GM12878 (cell line): ENCODE measurements at regions not wholly inside any gene's neighbourhood (a gene's known extent, or its start where the extent isn't known, plus 50 kb on each side); places are given as distances from the start of the nearest gene placed in this dataset.

Experiments used
- ATAC-seq: fragments of 200-7000 bp; cut with Tn5 transposase; 3 replicates; pipeline ENCODE4 v1.9.1; 2020; ENCODE audit warnings: mild to moderate bottlenecking, moderate library complexity
- BruUV-seq: library from RNA; stranded (reverse); fragments of 400-500 nt; replicated peaks from 2 replicates; lab custom pipeline; 2021; lab: Mats Ljungman, UMichigan
- CTCF ChIA-PET: fragments of 300-600 bp; sonication (Branson Sonifier 250); formaldehyde crosslinking; extraction: SDS; loops from one replicate; lab custom pipeline; 2021; ENCODE audit warnings: inconsistent platforms; lab: Yijun Ruan, JAX
- POLR2A ChIA-PET: fragments of 350-600 bp; formaldehyde crosslinking; extraction: SDS; loops from one replicate; lab custom pipeline; 2021; ENCODE audit warnings: inconsistent platforms; lab: Charles Lee
- RAD21 ChIA-PET: fragments of 300-600 bp; sonication (Branson Sonifier 250); formaldehyde crosslinking; loops from one replicate; lab custom pipeline; 2023; ENCODE audit warnings: antibody characterized with exemption; ENCODE audit not compliant: unreplicated experiment; lab: Charles Lee
- SMC1A ChIA-PET: fragments of 300-600 bp; sonication (Branson Sonifier 250); formaldehyde crosslinking; loops from one replicate; lab custom pipeline; 2023; ENCODE audit not compliant: unreplicated experiment, uncharacterized antibody; lab: Charles Lee
- DNase-seq: peaks from one replicate; pipeline ENCODE4 v3.0.0-alpha.2; 2011; ENCODE audit warnings: low read depth, low spot score
- FAIRE-seq: peaks from 3 replicates; lab custom pipeline; 2011; peaks lifted over from hg19 to GRCh38; lab: Jason Lieb, UNC
- H2AFZ ChIP-seq: 2 replicates; pipeline ENCODE4 v1.6.0; 2011; ENCODE audit warnings: low read depth, low read length, control low read depth; ENCODE audit not compliant: control insufficient read depth
- H3K27ac ChIP-seq: 2 replicates; pipeline ENCODE4 v1.5.1; 2011; ENCODE audit warnings: control low read depth; ENCODE audit not compliant: control insufficient read depth, insufficient read depth
- H3K27me3 ChIP-seq, 2 experiments: replicated peaks in 1 of 2; 2 replicates each; pipeline versions ENCODE4 v1.6.0 to v1.6.1; 2011; ENCODE audit warnings: low read length in 1 of 2; ENCODE audit not compliant: control insufficient read depth in 2 of 2, insufficient read depth in 2 of 2
- H3K36me3 ChIP-seq, 2 experiments: 2 replicates each; pipeline ENCODE4 v1.5.1; 2011; ENCODE audit warnings: low read length in 1 of 2; ENCODE audit not compliant: control insufficient read depth in 2 of 2, insufficient read depth in 2 of 2
- H3K4me1 ChIP-seq: 2 replicates; pipeline ENCODE4 v1.6.1; 2011; ENCODE audit warnings: mild to moderate bottlenecking, low read length, moderate library complexity, mixed read lengths; ENCODE audit not compliant: control insufficient read depth, insufficient read depth
- H3K4me2 ChIP-seq: 2 replicates; pipeline ENCODE4 v1.6.0; 2011; ENCODE audit warnings: control low read depth; ENCODE audit not compliant: control insufficient read depth, insufficient read depth
- H3K4me3 ChIP-seq: fragments of 200-600 bp; sonication (generic); 2 replicates; pipeline ENCODE4 v1.5.1; 2016
- H3K79me2 ChIP-seq: 2 replicates; pipeline ENCODE4 v1.6.0; 2011; ENCODE audit warnings: low read length; ENCODE audit not compliant: control insufficient read depth, insufficient read depth
- H3K9ac ChIP-seq: 2 replicates; pipeline ENCODE4 v1.8.0; 2011; ENCODE audit warnings: low read length, control low read depth, mixed read lengths; ENCODE audit not compliant: control insufficient read depth, insufficient read depth
- H3K9me3 ChIP-seq: replicated peaks from 3 replicates; pipeline ENCODE4 v1.5.1; 2011; ENCODE audit warnings: mild to moderate bottlenecking, low read length; ENCODE audit not compliant: control insufficient read depth, insufficient read depth
- H4K20me1 ChIP-seq: 2 replicates; pipeline ENCODE4 v1.6.0; 2011; ENCODE audit not compliant: control insufficient read depth, insufficient read depth
- EED ChIP-seq: sonication (generic); IDR thresholded peaks from 2 replicates; pipeline ENCODE4 v1.6.1; 2016; ENCODE audit warnings: antibody characterized with exemption, low read depth
- EP300 ChIP-seq, 2 experiments: fragments of 150-350 bp in 1 of 2; IDR thresholded peaks; 2 replicates each; pipeline ENCODE4 v1.6.1; 2011 to 2012; ENCODE audit warnings: low read depth in 2 of 2, low read length in 2 of 2, borderline replicate concordance in 1 of 2, improper control_type of control experiment in 1 of 2, inconsistent platforms in 1 of 2; ENCODE audit not compliant: control insufficient read depth in 1 of 2
- IKZF1 ChIP-seq: fragments of 450-650 bp; conservative IDR thresholded peaks from 2 replicates; pipeline ENCODE4 v1.6.1; 2017; ENCODE audit warnings: antibody characterized with exemption, mild to moderate bottlenecking
- MYC ChIP-seq: IDR thresholded peaks from 2 replicates; pipeline ENCODE4 v1.6.1; 2011; ENCODE audit warnings: mild to moderate bottlenecking, low read length, moderate library complexity, inconsistent platforms; ENCODE audit not compliant: insufficient read depth, insufficient replicate concordance, insufficient read length, severe bottlenecking
- PML ChIP-seq: IDR thresholded peaks from 2 replicates; pipeline ENCODE4 v1.6.1; 2012; ENCODE audit warnings: low read length, inconsistent platforms
- SIX5 ChIP-seq: IDR thresholded peaks from 2 replicates; pipeline ENCODE4 v1.6.1; 2011; ENCODE audit warnings: mild to moderate bottlenecking, low read depth, low read length, moderate library complexity; ENCODE audit not compliant: severe bottlenecking
- SREBF2 ChIP-seq: IDR thresholded peaks from 2 replicates; pipeline ENCODE4 v1.6.1; 2012; ENCODE audit warnings: mild to moderate bottlenecking, low read length
- STAT1 ChIP-seq: fragments of 450-650 bp; conservative IDR thresholded peaks from 2 replicates; pipeline ENCODE4 v1.6.1; 2014; ENCODE audit warnings: antibody characterized with exemption, mild to moderate bottlenecking
- TCF12 ChIP-seq: IDR thresholded peaks from 2 replicates; pipeline ENCODE4 v1.6.1; 2011; ENCODE audit warnings: low read depth, mild to moderate bottlenecking, low read length
- ZNF217 ChIP-seq: fragments of 450-650 bp; IDR thresholded peaks from 2 replicates; pipeline ENCODE4 v1.6.1; 2017; ENCODE audit warnings: antibody characterized with exemption, mild to moderate bottlenecking
- WGBS: methylation state at CpG from one replicate; pipeline ENCODE4 v1.1.6; 2016; ENCODE audit warnings: low lambda C conversion rate; ENCODE audit not compliant: insufficient replicate concordance, insufficient coverage; ENCODE audit errors: missing lambda C conversion rate; 5-methylcytosine and 5-hydroxymethylcytosine counted together
- in situ Hi-C: fragments of 300-500 bp; cut with MboI; formaldehyde crosslinking; loops from 9 replicates; pipeline ENCODE4 v1.14.3; 2018; ENCODE audit warnings: mixed read lengths
- intact Hi-C: fragments of 100-400 bp; cut with micrococcal nuclease; formaldehyde crosslinking; loops from one replicate; pipeline ENCODE4 v1.14.2; 2022; ENCODE audit not compliant: unreplicated experiment
- TF ChIP-seq, protein P1 (sequence below): fragments of 450-650 bp; formaldehyde crosslinking; IDR thresholded peaks from 2 replicates; pipeline ENCODE4 v1.4.0; 2020; ENCODE audit warnings: mild to moderate bottlenecking, moderate library complexity
- TF ChIP-seq, protein P2 (sequence below): fragments of 450-650 bp; formaldehyde crosslinking; IDR thresholded peaks from 2 replicates; pipeline ENCODE4 v1.4.0; 2022; ENCODE audit warnings: mild to moderate bottlenecking, moderate library complexity

DNA sequence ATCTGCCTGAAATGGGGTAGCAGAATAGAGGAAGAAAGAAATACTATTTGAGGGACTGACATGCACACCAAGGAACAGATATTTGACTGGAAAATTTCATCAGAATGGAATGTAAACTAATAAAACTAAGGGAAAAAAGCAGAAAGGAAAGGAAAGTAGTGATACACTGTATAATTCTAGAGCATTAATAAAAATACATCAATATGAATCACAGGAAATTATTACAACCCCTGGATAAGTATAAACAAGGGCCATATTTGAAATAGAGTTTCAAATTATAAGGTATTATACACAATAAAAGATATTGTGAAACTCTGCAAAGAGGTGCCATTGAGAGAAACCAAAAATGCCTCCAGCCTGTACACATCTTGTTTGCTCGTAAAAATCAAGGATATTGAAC, 149.6 kb downstream of the ICOS start:
- TF ChIP-seq SIX5, result no peak
- H3K36me3 ChIP-seq, result no peaks in the 10 kb centered on the region
- H3K27ac ChIP-seq, result no peak overlapping the region
- no peak overlapping the region for H3K4me3 ChIP-seq
- RAD21 ChIA-PET, result no interaction called here
- no peaks in the 10 kb centered on the region; a peak in 1 of 4 replicates for H3K27me3 ChIP-seq
- no peak overlapping the region for H3K9ac ChIP-seq
- no peak overlapping the region for H3K4me2 ChIP-seq
- SMC1A ChIA-PET, result no interaction called here
- H3K4me1 ChIP-seq, result no peaks in the 10 kb centered on the region
- in situ Hi-C loops, result no loop called here
- 0% methylated on average over 1 of the region's 1 CpG for WGBS
- intact Hi-C loops, result no loop called here
- H2AFZ ChIP-seq, result no peak overlapping the region
- CTCF ChIA-PET, result no interaction called here
- FAIRE-seq, result no peak
- H4K20me1 ChIP-seq, result no peaks in the 10 kb centered on the region
- H3K79me2 ChIP-seq, result no peaks in the 10 kb centered on the region
- POLR2A ChIA-PET, result no interaction called here
- BruUV-seq, result no TSS peak
- no peak for ATAC-seq
- no peaks in the 10 kb centered on the region for H3K9me3 ChIP-seq
- DNase-seq, result no peak

DNA sequence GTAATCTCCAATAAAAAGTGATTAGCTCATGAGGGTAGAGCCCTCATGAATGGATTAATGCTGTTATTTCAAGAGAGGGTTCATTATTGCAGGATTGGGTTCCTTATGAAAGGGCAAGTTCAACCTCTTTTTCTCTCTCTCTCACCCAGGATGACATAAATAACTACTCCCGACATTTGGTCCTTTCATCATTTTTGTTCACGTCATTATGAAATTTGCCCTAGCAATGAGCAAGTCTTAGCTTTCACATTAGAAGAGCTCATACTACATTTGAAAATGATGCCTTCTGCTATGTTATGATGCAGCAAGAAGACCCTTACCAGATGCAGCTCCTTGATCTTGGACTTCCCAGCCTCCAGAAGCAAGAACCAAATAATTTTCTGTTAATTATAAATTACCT, 152.5 kb downstream of the ICOS start:
- Histone ChIP-seq H3K27me3 (no peaks in the 10 kb centered on the region), H3K9me3 (no peaks in the 10 kb centered on the region), H3K27ac (no peak overlapping the region), H3K4me2 (no peak overlapping the region), H2AFZ (no peak overlapping the region), H3K4me1 (no peaks in the 10 kb centered on the region), H3K36me3 (no peaks in the 10 kb centered on the region), H3K4me3 (no peak overlapping the region), H4K20me1 (no peaks in the 10 kb centered on the region), H3K79me2 (no peaks in the 10 kb centered on the region), H3K9ac (no peak overlapping the region)
- FAIRE-seq, result no peak
- RAD21 ChIA-PET, result no interaction called here
- ATAC-seq, result no peak
- BruUV-seq, result no TSS peak
- in situ Hi-C loops, result no loop called here
- POLR2A ChIA-PET, result no interaction called here
- intact Hi-C loops, result no loop called here
- SMC1A ChIA-PET, result no interaction called here
- 91% methylated on average over 2 of the region's 2 CpGs for WGBS
- DNase-seq, result no peak
- CTCF ChIA-PET, result interaction anchor here (1.6 kb wide), 1 partner anchor 8 kb away, joined by 3 read pairs; no protein-coding TSS in a partner anchor
- TF ChIP-seq TCF12, result no peak
- no peak for TF ChIP-seq ZNF217
- TF ChIP-seq, protein P1, sequence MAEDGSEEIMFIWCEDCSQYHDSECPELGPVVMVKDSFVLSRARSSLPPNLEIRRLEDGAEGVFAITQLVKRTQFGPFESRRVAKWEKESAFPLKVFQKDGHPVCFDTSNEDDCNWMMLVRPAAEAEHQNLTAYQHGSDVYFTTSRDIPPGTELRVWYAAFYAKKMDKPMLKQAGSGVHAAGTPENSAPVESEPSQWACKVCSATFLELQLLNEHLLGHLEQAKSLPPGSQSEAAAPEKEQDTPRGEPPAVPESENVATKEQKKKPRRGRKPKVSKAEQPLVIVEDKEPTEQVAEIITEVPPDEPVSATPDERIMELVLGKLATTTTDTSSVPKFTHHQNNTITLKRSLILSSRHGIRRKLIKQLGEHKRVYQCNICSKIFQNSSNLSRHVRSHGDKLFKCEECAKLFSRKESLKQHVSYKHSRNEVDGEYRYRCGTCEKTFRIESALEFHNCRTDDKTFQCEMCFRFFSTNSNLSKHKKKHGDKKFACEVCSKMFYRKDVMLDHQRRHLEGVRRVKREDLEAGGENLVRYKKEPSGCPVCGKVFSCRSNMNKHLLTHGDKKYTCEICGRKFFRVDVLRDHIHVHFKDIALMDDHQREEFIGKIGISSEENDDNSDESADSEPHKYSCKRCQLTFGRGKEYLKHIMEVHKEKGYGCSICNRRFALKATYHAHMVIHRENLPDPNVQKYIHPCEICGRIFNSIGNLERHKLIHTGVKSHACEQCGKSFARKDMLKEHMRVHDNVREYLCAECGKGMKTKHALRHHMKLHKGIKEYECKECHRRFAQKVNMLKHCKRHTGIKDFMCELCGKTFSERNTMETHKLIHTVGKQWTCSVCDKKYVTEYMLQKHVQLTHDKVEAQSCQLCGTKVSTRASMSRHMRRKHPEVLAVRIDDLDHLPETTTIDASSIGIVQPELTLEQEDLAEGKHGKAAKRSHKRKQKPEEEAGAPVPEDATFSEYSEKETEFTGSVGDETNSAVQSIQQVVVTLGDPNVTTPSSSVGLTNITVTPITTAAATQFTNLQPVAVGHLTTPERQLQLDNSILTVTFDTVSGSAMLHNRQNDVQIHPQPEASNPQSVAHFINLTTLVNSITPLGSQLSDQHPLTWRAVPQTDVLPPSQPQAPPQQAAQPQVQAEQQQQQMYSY, result no peak
- no peak for TF ChIP-seq IKZF1
- no peak for TF ChIP-seq PML
- TF ChIP-seq EP300 (IDR thresholded peaks at IDR 0.05; ENCODE audit: borderline replicate concordance in 1 of 2, control insufficient read depth in 1 of 2, low read depth in 2 of 2, low read length in 2 of 2), result no peak
- TF ChIP-seq EED, result no peak
- TF ChIP-seq, protein P2, sequence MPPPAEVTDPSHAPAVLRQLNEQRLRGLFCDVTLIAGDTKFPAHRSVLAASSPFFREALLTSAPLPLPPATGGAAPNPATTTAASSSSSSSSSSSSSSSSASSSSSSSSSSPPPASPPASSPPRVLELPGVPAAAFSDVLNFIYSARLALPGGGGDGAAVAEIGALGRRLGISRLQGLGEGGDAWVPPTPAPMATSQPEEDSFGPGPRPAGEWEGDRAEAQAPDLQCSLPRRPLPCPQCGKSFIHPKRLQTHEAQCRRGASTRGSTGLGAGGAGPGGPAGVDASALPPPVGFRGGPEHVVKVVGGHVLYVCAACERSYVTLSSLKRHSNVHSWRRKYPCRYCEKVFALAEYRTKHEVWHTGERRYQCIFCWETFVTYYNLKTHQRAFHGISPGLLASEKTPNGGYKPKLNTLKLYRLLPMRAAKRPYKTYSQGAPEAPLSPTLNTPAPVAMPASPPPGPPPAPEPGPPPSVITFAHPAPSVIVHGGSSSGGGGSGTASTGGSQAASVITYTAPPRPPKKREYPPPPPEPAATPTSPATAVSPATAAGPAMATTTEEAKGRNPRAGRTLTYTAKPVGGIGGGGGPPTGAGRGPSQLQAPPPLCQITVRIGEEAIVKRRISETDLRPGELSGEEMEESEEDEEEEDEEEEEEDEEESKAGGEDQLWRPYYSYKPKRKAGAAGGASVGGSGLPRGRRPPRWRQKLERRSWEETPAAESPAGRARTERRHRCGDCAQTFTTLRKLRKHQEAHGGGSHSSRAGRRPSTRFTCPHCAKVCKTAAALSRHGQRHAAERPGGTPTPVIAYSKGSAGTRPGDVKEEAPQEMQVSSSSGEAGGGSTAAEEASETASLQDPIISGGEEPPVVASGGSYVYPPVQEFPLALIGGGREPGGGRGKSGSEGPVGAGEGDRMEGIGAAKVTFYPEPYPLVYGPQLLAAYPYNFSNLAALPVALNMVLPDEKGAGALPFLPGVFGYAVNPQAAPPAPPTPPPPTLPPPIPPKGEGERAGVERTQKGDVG (CRISPR knock-in tag), result no peak
- no peak for TF ChIP-seq SREBF2
- no peak for TF ChIP-seq STAT1
- no peak for TF ChIP-seq MYC
